ENCODE measurements at regions not wholly inside any gene's neighbourhood (a gene's known extent, or its start where the extent isn't known, plus 50 kb on each side); places are given as distances from the start of the nearest gene placed in this dataset.

DNA sequence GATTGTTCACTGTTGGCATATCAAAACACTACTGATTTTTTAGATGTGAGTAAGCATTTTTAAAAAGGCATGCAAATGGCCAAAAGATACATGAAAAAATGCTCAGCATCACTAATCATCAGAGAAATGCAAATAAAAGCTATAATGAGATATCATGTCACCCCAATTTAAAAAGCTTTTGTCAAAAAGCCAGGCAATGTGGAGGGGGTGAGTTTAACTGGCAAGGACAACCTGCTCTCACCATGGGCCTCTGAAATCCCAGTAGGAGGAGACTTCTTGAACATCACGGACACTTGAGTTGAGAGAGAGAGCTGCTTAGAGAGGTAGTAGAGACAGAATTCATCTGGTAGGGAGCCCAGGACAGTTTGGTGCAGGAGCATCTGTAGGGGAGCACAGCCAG, 347.1 kb upstream of the MPDZ start:
- no peaks in the 10 kb centered on the region for H3K4me1 ChIP-seq (ENCODE audit: control insufficient read depth, extremely low read depth, insufficient read depth, low read length)
- DNase-seq (ENCODE audit: low read depth, low spot score) (no peak), FAIRE-seq (no peak)
- H2AFZ ChIP-seq (ENCODE audit: low read depth, low read length), result no peak overlapping the region
- H3K36me3 ChIP-seq (ENCODE audit: control insufficient read depth in 2 of 2, extremely low read depth in 1 of 2, insufficient read depth in 2 of 2, low read length in 2 of 2), result no peaks in the 10 kb centered on the region
- no TSS peak for BruUV-seq (replicated peaks)
- no peak overlapping the region for H3K9ac ChIP-seq (replicated peaks; ENCODE audit: extremely low read depth, insufficient read depth, low read length)
- no peaks in the 10 kb centered on the region for H3K79me2 ChIP-seq (ENCODE audit: control insufficient read depth, insufficient read depth, low read length)
- H3K4me2 ChIP-seq (ENCODE audit: insufficient read depth, low read length), result no peak overlapping the region
- ChIA-PET CTCF (no interaction called here), POLR2A (no interaction called here)
- dilution Hi-C loops (cut with MboI; ENCODE audit: extremely low pct_ligation_motif_present, low sequenced_read_pairs), result no loop called here
- H3K27ac ChIP-seq (ENCODE audit: insufficient read depth, low read depth, low read length), result no peak overlapping the region
- intact Hi-C loops (cut with micrococcal nuclease), result no loop called here
- H3K4me3 ChIP-seq (replicated peaks in 1 of 3; ENCODE audit: insufficient read depth in 1 of 3, low read depth in 1 of 3, low read length in 3 of 3), result no peak overlapping the region
- no peaks in the 10 kb centered on the region for H4K20me1 ChIP-seq (replicated peaks; ENCODE audit: control insufficient read depth, extremely low read depth, insufficient read depth, low read length)
- H3K9me3 ChIP-seq (replicated peaks; ENCODE audit: control insufficient read depth, insufficient read depth, low read length), result no peaks in the 10 kb centered on the region
- no peaks in the 10 kb centered on the region for H3K9me1 ChIP-seq (replicated peaks; ENCODE audit: control insufficient read depth, extremely low read depth, insufficient read depth, low read length)
- H3K27me3 ChIP-seq (ENCODE audit: control insufficient read depth in 2 of 2, insufficient read depth in 2 of 2, low read length in 2 of 2), result no peaks in the 10 kb centered on the region
- no peak for TF ChIP-seq FOS (IDR thresholded peaks at IDR 0.05; ENCODE audit: borderline replicate concordance, insufficient read depth, low read length)

DNA sequence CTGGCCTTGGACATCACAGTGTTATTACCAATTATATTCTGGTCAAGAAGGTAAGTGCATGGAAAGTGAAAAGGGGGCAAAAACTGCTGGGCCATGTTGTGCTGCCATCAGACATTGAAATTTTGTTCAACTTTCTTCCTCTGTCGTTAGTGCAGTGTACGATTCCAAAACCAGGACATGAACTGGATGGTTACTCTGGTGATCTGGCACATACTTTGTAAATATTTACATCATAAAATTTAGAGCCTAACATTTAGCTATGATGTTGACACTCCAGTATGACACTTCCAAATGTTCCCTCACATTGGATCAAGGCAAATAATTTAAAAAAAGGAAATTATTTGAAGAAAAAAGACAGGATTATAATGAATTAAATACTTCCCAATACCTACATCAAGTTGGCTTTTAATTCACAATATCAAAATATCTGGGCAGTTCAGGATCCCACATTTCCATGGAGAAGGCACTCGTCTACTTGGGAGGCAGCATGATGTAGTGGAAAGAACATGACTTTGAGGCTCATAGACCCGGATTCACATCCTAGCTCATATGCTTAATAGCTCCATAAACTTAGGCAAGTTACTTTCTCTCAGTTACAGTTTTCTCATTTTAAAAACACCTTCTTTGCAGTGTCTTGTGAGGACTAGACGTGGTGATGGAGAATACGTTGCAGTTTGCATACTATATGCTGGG, 342.5 kb upstream of the MPDZ start:
- no peaks in the 10 kb centered on the region for H4K20me1 ChIP-seq (replicated peaks; ENCODE audit: control insufficient read depth, extremely low read depth, insufficient read depth, low read length)
- FAIRE-seq, result no peak
- no peak overlapping the region for H2AFZ ChIP-seq (ENCODE audit: low read depth, low read length)
- H3K9me1 ChIP-seq (replicated peaks; ENCODE audit: control insufficient read depth, extremely low read depth, insufficient read depth, low read length), result no peaks in the 10 kb centered on the region
- H3K79me2 ChIP-seq (ENCODE audit: control insufficient read depth, insufficient read depth, low read length), result no peaks in the 10 kb centered on the region
- H3K36me3 ChIP-seq (ENCODE audit: control insufficient read depth in 2 of 2, extremely low read depth in 1 of 2, insufficient read depth in 2 of 2, low read length in 2 of 2), result no peaks in the 10 kb centered on the region
- H3K27ac ChIP-seq (ENCODE audit: insufficient read depth, low read depth, low read length), result no peak overlapping the region
- POLR2A ChIA-PET, result no interaction called here
- BruUV-seq (replicated peaks), result no TSS peak
- H3K4me1 ChIP-seq (ENCODE audit: control insufficient read depth, extremely low read depth, insufficient read depth, low read length), result no peaks in the 10 kb centered on the region
- H3K4me2 ChIP-seq (ENCODE audit: insufficient read depth, low read length), result no peak overlapping the region
- no peaks in the 10 kb centered on the region for H3K9me3 ChIP-seq (replicated peaks; ENCODE audit: control insufficient read depth, insufficient read depth, low read length)
- H3K27me3 ChIP-seq (ENCODE audit: control insufficient read depth in 2 of 2, insufficient read depth in 2 of 2, low read length in 2 of 2), result no peaks in the 10 kb centered on the region
- no peak for TF ChIP-seq MYC (IDR thresholded peaks at IDR 0.05; ENCODE audit: low read depth, low read length)
- H3K4me3 ChIP-seq (replicated peaks in 1 of 3; ENCODE audit: insufficient read depth in 1 of 3, low read depth in 1 of 3, low read length in 3 of 3), result no peak overlapping the region
- intact Hi-C loops (cut with micrococcal nuclease) (no loop called here), dilution Hi-C loops (cut with MboI; ENCODE audit: extremely low pct_ligation_motif_present, low sequenced_read_pairs) (no loop called here)
- CTCF ChIA-PET, result interaction anchor here (0.5 to 1.1 kb wide), 2 partner anchors 14 to 30 kb away, joined by 3 read pairs; no protein-coding TSS in a partner anchor
- no peak for DNase-seq (ENCODE audit: low read depth, low spot score)
- H3K9ac ChIP-seq (replicated peaks; ENCODE audit: extremely low read depth, insufficient read depth, low read length), result no peak overlapping the region

All from endothelial cell of umbilical vein (primary cell).